ENCODE measurements at regions not wholly inside any gene's neighbourhood (a gene's known extent, or its start where the extent isn't known, plus 50 kb on each side); places are given as distances from the start of the nearest gene placed in this dataset.

GRCh38 chr10:125419831-125420230 is 259.5 kb upstream of the CTBP2 start:
- Histone ChIP-seq H3K9me2 (ENCODE audit: insufficient read depth, low read length) (no peaks in the 10 kb centered on the region), H3K4me2 (ENCODE audit: low read length) (no peak overlapping the region), H3K36me3 (ENCODE audit: insufficient read depth, low read length) (no peaks in the 10 kb centered on the region), H3K4me1 (ENCODE audit: insufficient read depth, low read length, poor library complexity, severe bottlenecking) (no peaks in the 10 kb centered on the region), H3K27ac (ENCODE audit: low read depth, low read length, poor library complexity, severe bottlenecking) (no peak overlapping the region), H2AFZ (ENCODE audit: low read length) (no peak overlapping the region), H3K4me3 (ENCODE audit: low read depth, low read length, poor library complexity, severe bottlenecking) (no peak overlapping the region), H3K79me2 (ENCODE audit: insufficient read depth, low read depth, low read length) (no peaks in the 10 kb centered on the region), H4K20me1 (ENCODE audit: insufficient read depth, low read length) (no peaks in the 10 kb centered on the region), H3K9me3 (ENCODE audit: low read length) (no peaks in the 10 kb centered on the region)
- CTCF ChIA-PET (ENCODE audit: unreplicated experiment): no interaction called here
- no TSS peak for BruUV-seq (replicated peaks)
- intact Hi-C loops (cut with micrococcal nuclease; ENCODE audit: unreplicated experiment): no loop called here
- TF ChIP-seq EZH2phosphoT487 (IDR thresholded peaks at IDR 0.05; ENCODE audit: borderline replicate concordance, low read depth, low read length): no peak
- TF ChIP-seq, protein P1, sequence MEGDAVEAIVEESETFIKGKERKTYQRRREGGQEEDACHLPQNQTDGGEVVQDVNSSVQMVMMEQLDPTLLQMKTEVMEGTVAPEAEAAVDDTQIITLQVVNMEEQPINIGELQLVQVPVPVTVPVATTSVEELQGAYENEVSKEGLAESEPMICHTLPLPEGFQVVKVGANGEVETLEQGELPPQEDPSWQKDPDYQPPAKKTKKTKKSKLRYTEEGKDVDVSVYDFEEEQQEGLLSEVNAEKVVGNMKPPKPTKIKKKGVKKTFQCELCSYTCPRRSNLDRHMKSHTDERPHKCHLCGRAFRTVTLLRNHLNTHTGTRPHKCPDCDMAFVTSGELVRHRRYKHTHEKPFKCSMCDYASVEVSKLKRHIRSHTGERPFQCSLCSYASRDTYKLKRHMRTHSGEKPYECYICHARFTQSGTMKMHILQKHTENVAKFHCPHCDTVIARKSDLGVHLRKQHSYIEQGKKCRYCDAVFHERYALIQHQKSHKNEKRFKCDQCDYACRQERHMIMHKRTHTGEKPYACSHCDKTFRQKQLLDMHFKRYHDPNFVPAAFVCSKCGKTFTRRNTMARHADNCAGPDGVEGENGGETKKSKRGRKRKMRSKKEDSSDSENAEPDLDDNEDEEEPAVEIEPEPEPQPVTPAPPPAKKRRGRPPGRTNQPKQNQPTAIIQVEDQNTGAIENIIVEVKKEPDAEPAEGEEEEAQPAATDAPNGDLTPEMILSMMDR (conservative IDR thresholded peaks at IDR 0.05; ENCODE audit: low read length): no peak
- POLR2A ChIA-PET: no interaction called here
- no peak for DNase-seq (ENCODE audit: low spot score)

- POLR2A ChIA-PET: no interaction called here
- Histone ChIP-seq H3K4me1 (ENCODE audit: insufficient read depth, low read length, poor library complexity, severe bottlenecking) (no peaks in the 10 kb centered on the region), H3K27ac (ENCODE audit: low read depth, low read length, poor library complexity, severe bottlenecking) (no peak overlapping the region), H3K36me3 (ENCODE audit: insufficient read depth, low read length) (no peaks in the 10 kb centered on the region), H3K9me2 (ENCODE audit: insufficient read depth, low read length) (no peaks in the 10 kb centered on the region), H2AFZ (ENCODE audit: low read length) (no peak overlapping the region), H3K4me3 (ENCODE audit: low read depth, low read length, poor library complexity, severe bottlenecking) (no peak overlapping the region), H3K9me3 (ENCODE audit: low read length) (no peaks in the 10 kb centered on the region), H4K20me1 (ENCODE audit: insufficient read depth, low read length) (no peaks in the 10 kb centered on the region), H3K79me2 (ENCODE audit: insufficient read depth, low read depth, low read length) (no peaks in the 10 kb centered on the region), H3K4me2 (ENCODE audit: low read length) (no peak overlapping the region)
- CTCF ChIA-PET (ENCODE audit: unreplicated experiment): no interaction called here
- no peak for DNase-seq (ENCODE audit: low spot score)
- intact Hi-C loops (cut with micrococcal nuclease; ENCODE audit: unreplicated experiment): no loop called here
- TF ChIP-seq, protein P1 (conservative IDR thresholded peaks at IDR 0.05; ENCODE audit: low read length): no peak
- TF ChIP-seq EZH2phosphoT487 (IDR thresholded peaks at IDR 0.05; ENCODE audit: borderline replicate concordance, low read depth, low read length): no peak
- no TSS peak for BruUV-seq (replicated peaks)
Measured at GRCh38 chr10:125419146-125419545, 258.8 kb upstream of the CTBP2 start.

GRCh38 chr10:125417605-125418004 is 257.2 kb upstream of the CTBP2 start:
- H4K20me1 ChIP-seq (ENCODE audit: insufficient read depth, low read length): no peaks in the 10 kb centered on the region
- no peak overlapping the region for H2AFZ ChIP-seq (ENCODE audit: low read length)
- no peak for DNase-seq (ENCODE audit: low spot score)
- ChIA-PET POLR2A (interaction anchor here (1.1 kb wide), 1 partner anchor 16 kb away, joined by 3 read pairs; no protein-coding TSS in a partner anchor), CTCF (ENCODE audit: unreplicated experiment) (no interaction called here)
- TF ChIP-seq, protein P1 (conservative IDR thresholded peaks at IDR 0.05; ENCODE audit: low read length): no peak
- no peak for TF ChIP-seq EZH2phosphoT487 (IDR thresholded peaks at IDR 0.05; ENCODE audit: borderline replicate concordance, low read depth, low read length)
- BruUV-seq (replicated peaks): no TSS peak
- H3K4me3 ChIP-seq (ENCODE audit: low read depth, low read length, poor library complexity, severe bottlenecking): no peak overlapping the region
- no peaks in the 10 kb centered on the region for H3K79me2 ChIP-seq (ENCODE audit: insufficient read depth, low read depth, low read length)
- H3K27ac ChIP-seq (ENCODE audit: low read depth, low read length, poor library complexity, severe bottlenecking): no peak overlapping the region
- H3K9me3 ChIP-seq (ENCODE audit: low read length): no peaks in the 10 kb centered on the region
- intact Hi-C loops (cut with micrococcal nuclease; ENCODE audit: unreplicated experiment): no loop called here
- H3K4me1 ChIP-seq (ENCODE audit: insufficient read depth, low read length, poor library complexity, severe bottlenecking): no peaks in the 10 kb centered on the region
- H3K36me3 ChIP-seq (ENCODE audit: insufficient read depth, low read length): no peaks in the 10 kb centered on the region
- H3K4me2 ChIP-seq (ENCODE audit: low read length): no peak overlapping the region
- no peaks in the 10 kb centered on the region for H3K9me2 ChIP-seq (ENCODE audit: insufficient read depth, low read length)

Data from OCI-LY7 (cell line).